ENCODE measurements at regions not wholly inside any gene's neighbourhood (a gene's known extent, or its start where the extent isn't known, plus 50 kb on each side); places are given as distances from the start of the nearest gene placed in this dataset.

- H3K9me3 Mint-ChIP-seq, result no peaks in the 10 kb centered on the region
- no peak for TF ChIP-seq CTCF (IDR thresholded peaks at IDR 0.05)
- peaks cover 17% of the 10 kb centered on the region for H3K4me1 Mint-ChIP-seq (ENCODE audit: low read depth)
- H3K27ac Mint-ChIP-seq, result no peak overlapping the region
- DNase-seq, result no peak
- H3K4me3 Mint-ChIP-seq, result no peak overlapping the region
- H3K27me3 Mint-ChIP-seq (ENCODE audit: insufficient read depth), result peaks cover 3% of the 10 kb centered on the region; the same call in 1 of the 2 replicates
- H3K36me3 Mint-ChIP-seq (ENCODE audit: low read depth), result no peaks in the 10 kb centered on the region
These were observed 83.3 kb downstream of the FOXF2 start for GRCh38 chr6:1472643-1473042.

GRCh38 chr6:1473166-1473565, 83.8 kb downstream of the FOXF2 start:
- no peak for TF ChIP-seq CTCF (IDR thresholded peaks at IDR 0.05)
- DNase-seq, result no peak
- H3K36me3 Mint-ChIP-seq (ENCODE audit: low read depth), result no peaks in the 10 kb centered on the region
- H3K9me3 Mint-ChIP-seq, result no peaks in the 10 kb centered on the region
- peaks cover 3% of the 10 kb centered on the region; the same call in 1 of the 2 replicates for H3K27me3 Mint-ChIP-seq (ENCODE audit: insufficient read depth)
- H3K4me1 Mint-ChIP-seq (ENCODE audit: low read depth), result peaks cover 22% of the 10 kb centered on the region
- H3K27ac Mint-ChIP-seq, result no peak overlapping the region; the same call in 1 of the 2 replicates
- no peak overlapping the region for H3K4me3 Mint-ChIP-seq

- H3K27me3 Mint-ChIP-seq (ENCODE audit: insufficient read depth), result peaks cover 3% of the 10 kb centered on the region; the same call in 1 of the 2 replicates
These were observed 84.2 kb downstream of the FOXF2 start for GRCh38 chr6:1473598-1473997.

GRCh38 chr6:1474205-1474604, 84.8 kb downstream of the FOXF2 start:
- H3K27ac Mint-ChIP-seq, result no peak overlapping the region
- TF ChIP-seq CTCF (IDR thresholded peaks at IDR 0.05), result peak; percentile 46
- H3K36me3 Mint-ChIP-seq (ENCODE audit: low read depth), result no peaks in the 10 kb centered on the region
- H3K9me3 Mint-ChIP-seq, result no peaks in the 10 kb centered on the region
- H3K4me1 Mint-ChIP-seq (ENCODE audit: low read depth), result peaks cover 32% of the 10 kb centered on the region
- peaks cover 3% of the 10 kb centered on the region; the same call in 1 of the 2 replicates for H3K27me3 Mint-ChIP-seq (ENCODE audit: insufficient read depth)
- no peak for DNase-seq
- H3K4me3 Mint-ChIP-seq, result no peak overlapping the region

More at GRCh38 chr6:1473598-1473997, 84.2 kb downstream of the FOXF2 start:
- no peak for TF ChIP-seq CTCF (IDR thresholded peaks at IDR 0.05)
- no peak overlapping the region for H3K4me3 Mint-ChIP-seq
- DNase-seq, result no peak
- H3K9me3 Mint-ChIP-seq, result no peaks in the 10 kb centered on the region
- H3K27ac Mint-ChIP-seq, result no peak overlapping the region
- no peaks in the 10 kb centered on the region for H3K36me3 Mint-ChIP-seq (ENCODE audit: low read depth)
- peaks cover 26% of the 10 kb centered on the region for H3K4me1 Mint-ChIP-seq (ENCODE audit: low read depth)

GRCh38 chr6:1475174-1475573, 85.8 kb downstream of the FOXF2 start:
- H3K27ac Mint-ChIP-seq, result no peak overlapping the region

More at GRCh38 chr6:1475174-1475573, 85.8 kb downstream of the FOXF2 start:
- Mint-ChIP-seq H3K27me3 (ENCODE audit: insufficient read depth) (peaks cover 2% of the 10 kb centered on the region; the same call in 1 of the 2 replicates), H3K9me3 (no peaks in the 10 kb centered on the region), H3K4me1 (ENCODE audit: low read depth) (peaks cover 42% of the 10 kb centered on the region), H3K36me3 (ENCODE audit: low read depth) (no peaks in the 10 kb centered on the region), H3K4me3 (no peak overlapping the region)
- TF ChIP-seq CTCF (IDR thresholded peaks at IDR 0.05), result no peak
- no peak for DNase-seq
